ENCODE measurements at regions not wholly inside any gene's neighbourhood (a gene's known extent, or its start where the extent isn't known, plus 50 kb on each side); places are given as distances from the start of the nearest gene placed in this dataset.

DNA sequence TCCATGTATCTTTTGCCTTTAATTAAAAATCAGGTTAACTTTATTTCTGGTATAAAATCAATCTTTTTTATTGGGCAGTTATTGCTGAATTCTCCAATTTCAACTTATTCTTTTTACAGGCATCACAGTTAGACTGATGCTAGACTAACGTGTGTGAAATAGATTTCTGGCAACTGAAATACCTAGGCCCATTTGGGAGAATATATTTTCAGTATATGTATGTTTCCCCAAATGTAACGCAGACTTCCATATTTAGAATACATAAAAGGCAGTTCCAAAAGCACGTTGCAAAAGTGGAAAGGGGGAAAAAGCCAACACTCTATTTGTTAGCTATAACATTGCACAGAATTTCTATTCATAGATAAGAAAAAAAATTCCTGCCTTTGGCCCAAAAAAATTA, 297.0 kb downstream of the ATP23 start:
- intact Hi-C loops (cut with DNase I), result no loop called here
- TF ChIP-seq, protein P1, sequence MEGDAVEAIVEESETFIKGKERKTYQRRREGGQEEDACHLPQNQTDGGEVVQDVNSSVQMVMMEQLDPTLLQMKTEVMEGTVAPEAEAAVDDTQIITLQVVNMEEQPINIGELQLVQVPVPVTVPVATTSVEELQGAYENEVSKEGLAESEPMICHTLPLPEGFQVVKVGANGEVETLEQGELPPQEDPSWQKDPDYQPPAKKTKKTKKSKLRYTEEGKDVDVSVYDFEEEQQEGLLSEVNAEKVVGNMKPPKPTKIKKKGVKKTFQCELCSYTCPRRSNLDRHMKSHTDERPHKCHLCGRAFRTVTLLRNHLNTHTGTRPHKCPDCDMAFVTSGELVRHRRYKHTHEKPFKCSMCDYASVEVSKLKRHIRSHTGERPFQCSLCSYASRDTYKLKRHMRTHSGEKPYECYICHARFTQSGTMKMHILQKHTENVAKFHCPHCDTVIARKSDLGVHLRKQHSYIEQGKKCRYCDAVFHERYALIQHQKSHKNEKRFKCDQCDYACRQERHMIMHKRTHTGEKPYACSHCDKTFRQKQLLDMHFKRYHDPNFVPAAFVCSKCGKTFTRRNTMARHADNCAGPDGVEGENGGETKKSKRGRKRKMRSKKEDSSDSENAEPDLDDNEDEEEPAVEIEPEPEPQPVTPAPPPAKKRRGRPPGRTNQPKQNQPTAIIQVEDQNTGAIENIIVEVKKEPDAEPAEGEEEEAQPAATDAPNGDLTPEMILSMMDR (IDR thresholded peaks at IDR 0.05), result no peak
- ATAC-seq (no peak), DNase-seq (no peak)
- Histone ChIP-seq H3K9me3 (no peaks in the 10 kb centered on the region), H3K27me3 (ENCODE audit: insufficient read depth in 3 of 3, low read length in 2 of 3) (no peaks in the 10 kb centered on the region), H3K36me3 (ENCODE audit: insufficient read depth in 1 of 2, low read depth in 1 of 2) (no peaks in the 10 kb centered on the region), H3K27ac (no peak overlapping the region), H3K4me1 (no peaks in the 10 kb centered on the region), H3K4me3 (no peak overlapping the region)
- 64 to 79% (median 69%) methylated on average over 3 of the region's 3 CpGs for WGBS, 3 donors

DNA sequence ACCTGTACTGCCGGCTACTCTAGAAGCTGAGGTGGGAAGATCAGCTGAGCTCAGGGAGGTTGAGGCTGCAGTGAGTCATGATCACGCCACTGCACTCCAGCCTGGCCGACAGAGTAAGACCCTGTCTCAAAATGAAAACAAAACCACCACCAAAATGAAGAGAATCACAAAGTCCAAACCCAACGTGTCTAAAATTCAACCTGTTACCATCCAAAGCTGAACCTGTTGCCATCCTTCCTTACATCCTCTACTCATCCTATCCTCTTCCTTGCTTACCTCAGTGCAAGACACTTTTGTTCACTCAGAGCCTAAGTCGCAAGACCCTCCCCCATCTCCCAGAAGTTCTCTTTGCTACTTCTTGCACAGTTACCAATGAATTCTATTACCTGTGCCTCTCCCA, 299.7 kb downstream of the ATP23 start:
- Histone ChIP-seq H3K4me3 (no peak overlapping the region), H3K36me3 (ENCODE audit: insufficient read depth in 1 of 2, low read depth in 1 of 2) (no peaks in the 10 kb centered on the region), H3K9me3 (no peaks in the 10 kb centered on the region), H3K4me1 (no peaks in the 10 kb centered on the region), H3K27ac (no peak overlapping the region), H3K27me3 (ENCODE audit: insufficient read depth in 3 of 3, low read length in 2 of 3) (no peaks in the 10 kb centered on the region)
- ATAC-seq, result no peak
- TF ChIP-seq, protein P1 (IDR thresholded peaks at IDR 0.05), result no peak
- intact Hi-C loops (cut with DNase I), result no loop called here
- no peak for DNase-seq
- WGBS, 3 donors, result 90 to 95% (median 92%) methylated on average over 5 of the region's 5 CpGs

DNA sequence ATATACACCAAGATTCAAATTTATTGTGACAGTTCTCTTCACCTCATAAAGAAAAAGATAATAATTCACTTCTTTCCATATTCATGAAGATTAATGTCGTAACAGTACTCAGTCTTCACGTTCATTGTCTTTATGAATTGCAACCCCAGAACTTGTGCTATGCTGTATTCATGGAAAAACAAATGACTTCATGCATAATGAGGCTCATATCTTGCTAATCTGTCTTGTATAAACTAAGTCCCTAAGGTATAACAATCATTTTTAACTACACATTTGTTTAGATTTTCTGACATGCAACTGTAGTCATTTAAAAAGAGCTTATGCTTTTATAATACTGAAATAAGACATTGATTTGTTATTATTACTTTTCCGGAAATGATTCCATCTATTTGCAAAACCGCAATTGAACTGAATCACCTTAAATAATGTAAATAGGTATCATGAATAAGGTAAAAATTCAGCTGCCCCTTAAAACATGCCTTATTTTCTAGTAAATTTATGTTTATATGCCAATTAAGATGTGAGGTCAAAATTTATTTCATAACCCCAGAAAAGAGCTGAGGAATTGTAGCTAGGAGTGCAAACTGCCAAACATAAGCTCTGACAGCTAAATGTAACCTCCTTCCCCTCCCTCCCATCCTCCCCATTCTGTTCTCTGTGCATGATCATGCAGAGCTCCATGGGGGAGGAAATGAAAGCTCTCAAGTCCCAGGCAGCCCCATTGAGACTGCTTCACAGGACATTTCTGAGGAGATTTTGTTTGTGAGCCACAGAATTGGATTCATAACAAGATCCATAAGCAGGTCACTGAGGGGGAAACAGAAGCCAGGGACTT, 301.6 kb downstream of the ATP23 start:
- H3K9me3 ChIP-seq, result no peaks in the 10 kb centered on the region
- TF ChIP-seq, protein P1 (IDR thresholded peaks at IDR 0.05), result no peak
- ATAC-seq, result no peak
- no peak overlapping the region for H3K4me3 ChIP-seq
- no peaks in the 10 kb centered on the region for H3K4me1 ChIP-seq
- intact Hi-C loops (cut with DNase I), result no loop called here
- no peaks in the 10 kb centered on the region for H3K27me3 ChIP-seq (ENCODE audit: insufficient read depth in 3 of 3, low read length in 2 of 3)
- no peaks in the 10 kb centered on the region for H3K36me3 ChIP-seq (ENCODE audit: insufficient read depth in 1 of 2, low read depth in 1 of 2)
- no peak for DNase-seq
- WGBS, 3 donors, result 75 to 89% (median 87%) methylated on average over 4 of the region's 4 CpGs
- no peak overlapping the region for H3K27ac ChIP-seq

DNA sequence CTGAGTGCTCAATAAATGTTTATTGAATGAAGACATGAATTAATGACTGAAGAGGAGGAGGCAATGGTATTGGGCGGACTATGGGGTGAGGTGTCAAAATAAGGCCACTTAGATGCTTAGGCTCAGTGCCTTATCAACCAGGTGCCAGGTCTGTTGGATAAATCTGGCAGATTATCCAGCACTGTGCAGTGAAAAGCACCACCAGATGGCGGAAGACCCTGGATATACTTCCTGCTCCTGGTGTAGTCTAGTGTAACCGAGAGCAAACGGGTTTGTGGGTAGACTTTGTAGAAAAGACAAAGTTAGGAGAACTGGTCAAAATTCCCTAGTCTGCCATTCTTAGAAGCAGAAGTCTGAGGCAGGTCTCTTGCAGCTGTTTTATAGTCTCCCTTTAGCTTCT, 306.3 kb downstream of the ATP23 start:
- intact Hi-C loops (cut with DNase I), result no loop called here
- peaks cover 6% of the 10 kb centered on the region for H3K4me1 ChIP-seq
- no peaks in the 10 kb centered on the region for H3K9me3 ChIP-seq
- H3K4me3 ChIP-seq, result no peak overlapping the region
- WGBS, 3 donors, result 85 to 94% (median 92%) methylated on average over 4 of the region's 4 CpGs
- H3K27ac ChIP-seq, result no peak overlapping the region
- TF ChIP-seq, protein P1 (IDR thresholded peaks at IDR 0.05), result no peak
- no peak for DNase-seq
- no peak for ATAC-seq
- no peaks in the 10 kb centered on the region for H3K27me3 ChIP-seq (ENCODE audit: insufficient read depth in 3 of 3, low read length in 2 of 3)
- no peaks in the 10 kb centered on the region for H3K36me3 ChIP-seq (ENCODE audit: insufficient read depth in 1 of 2, low read depth in 1 of 2)

DNA sequence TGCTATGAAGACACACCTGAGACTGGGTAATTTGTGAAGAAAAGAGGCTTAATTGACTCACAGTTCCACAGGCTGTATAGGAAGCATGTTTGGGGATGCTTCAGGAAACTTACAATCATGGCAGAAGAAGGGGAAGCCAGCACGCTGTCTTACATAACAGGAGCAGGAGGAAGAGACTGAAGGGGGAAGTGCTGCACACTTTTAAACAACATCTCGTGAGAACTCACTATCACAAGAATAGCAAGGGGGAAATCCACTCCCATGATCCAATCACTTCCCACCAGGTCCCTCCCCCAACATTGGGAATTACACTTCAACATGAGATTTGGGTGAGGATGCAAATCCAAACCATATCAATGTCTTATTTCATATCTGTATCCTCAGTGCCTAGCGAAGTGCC, 307.2 kb downstream of the ATP23 start:
- WGBS, 3 donors, result 78 to 85% (median 79%) methylated on average over 3 of the region's 3 CpGs
- intact Hi-C loops (cut with DNase I), result no loop called here

More for the DNA sequence above, 307.2 kb downstream of the ATP23 start:
- TF ChIP-seq, protein P1 (IDR thresholded peaks at IDR 0.05), result no peak
- Histone ChIP-seq H3K27ac (no peak overlapping the region), H3K9me3 (no peaks in the 10 kb centered on the region), H3K27me3 (ENCODE audit: insufficient read depth in 3 of 3, low read length in 2 of 3) (no peaks in the 10 kb centered on the region), H3K4me1 (peaks cover 6% of the 10 kb centered on the region), H3K36me3 (ENCODE audit: insufficient read depth in 1 of 2, low read depth in 1 of 2) (no peaks in the 10 kb centered on the region), H3K4me3 (no peak overlapping the region)
- no peak for ATAC-seq
- no peak for DNase-seq
